Frontal cortex (tissue), 3 donors: ENCODE measurements at regions not wholly inside any gene's neighbourhood (a gene's known extent, or its start where the extent isn't known, plus 50 kb on each side); places are given as distances from the start of the nearest gene placed in this dataset.

ENCODE experiments used
- DNase-seq, 2 donors: peaks; one replicate each; pipeline ENCODE4 v3.0.0; 2012; ENCODE audit warnings: low spot score in 2 of 2
- FAIRE-seq: peaks from 2 replicates; lab custom pipeline; 2012; peaks lifted over from hg19 to GRCh38; lab: Jason Lieb, UNC
- donor health status: control.
- donor health status: control.
- donor health status: control.

- DNase-seq (no peak), FAIRE-seq (no peak)
These were observed 50.2 kb upstream of the SDK2 start for GRCh38 chr17:73694491-73694890.

GRCh38 chr17:73695035-73695738 lies 50.9 kb upstream of the SDK2 start:
- DNase-seq = no peak
- no peak for FAIRE-seq

GRCh38 chr17:73696251-73696650 lies 52.0 kb upstream of the SDK2 start:
- DNase-seq (no peak), FAIRE-seq (no peak)

GRCh38 chr17:73697872-73698271 lies 53.6 kb upstream of the SDK2 start:
- FAIRE-seq = no peak

GRCh38 chr17:73698966-73699365 lies 54.7 kb upstream of the SDK2 start:
- FAIRE-seq = no peak
- no peak for DNase-seq

More at GRCh38 chr17:73697872-73698271, 53.6 kb upstream of the SDK2 start:
- DNase-seq = no peak

- DNase-seq (no peak), FAIRE-seq (no peak)
These were observed 57.5 kb upstream of the SDK2 start for GRCh38 chr17:73701701-73702100.

GRCh38 chr17:73703192-73703591 lies 58.9 kb upstream of the SDK2 start:
- DNase-seq = no peak
- no peak for FAIRE-seq

- DNase-seq (no peak), FAIRE-seq (no peak)
These were observed 59.7 kb upstream of the SDK2 start for GRCh38 chr17:73703917-73704316.

- FAIRE-seq = no peak
- no peak for DNase-seq
These were observed 61.3 kb upstream of the SDK2 start for GRCh38 chr17:73705594-73705993.

GRCh38 chr17:73706428-73706827 lies 62.2 kb upstream of the SDK2 start:
- no peak for FAIRE-seq

GRCh38 chr17:73706858-73707257 lies 62.6 kb upstream of the SDK2 start:
- FAIRE-seq = no peak

More at GRCh38 chr17:73706428-73706827, 62.2 kb upstream of the SDK2 start:
- no peak for DNase-seq

GRCh38 chr17:73707358-73707757 lies 63.1 kb upstream of the SDK2 start:
- no peak for FAIRE-seq

More at GRCh38 chr17:73706858-73707257, 62.6 kb upstream of the SDK2 start:
- no peak for DNase-seq

GRCh38 chr17:73710095-73710592 lies 65.9 kb upstream of the SDK2 start:
- DNase-seq (peak; percentile 28 to 60), FAIRE-seq (no peak)

More at GRCh38 chr17:73707358-73707757, 63.1 kb upstream of the SDK2 start:
- DNase-seq = no peak

- no peak for FAIRE-seq
- no peak for DNase-seq
These were observed 66.9 kb upstream of the SDK2 start for GRCh38 chr17:73711184-73711583.

GRCh38 chr17:73711916-73712315 lies 67.7 kb upstream of the SDK2 start:
- FAIRE-seq (no peak), DNase-seq (no peak)

- FAIRE-seq (no peak), DNase-seq (no peak)
These were observed 68.9 kb upstream of the SDK2 start for GRCh38 chr17:73713136-73713535.

- FAIRE-seq = no peak
These were observed 71.5 kb upstream of the SDK2 start for GRCh38 chr17:73715769-73716168.

GRCh38 chr17:73717690-73718089 lies 73.4 kb upstream of the SDK2 start:
- FAIRE-seq = no peak

More at GRCh38 chr17:73715769-73716168, 71.5 kb upstream of the SDK2 start:
- no peak for DNase-seq

GRCh38 chr17:73718362-73718761 lies 74.1 kb upstream of the SDK2 start:
- FAIRE-seq (no peak), DNase-seq (no peak)

More at GRCh38 chr17:73717690-73718089, 73.4 kb upstream of the SDK2 start:
- no peak for DNase-seq

GRCh38 chr17:73718912-73719311 lies 74.7 kb upstream of the SDK2 start:
- DNase-seq (no peak), FAIRE-seq (no peak)

- peak; percentile 57 for FAIRE-seq
These were observed 75.4 kb upstream of the SDK2 start for GRCh38 chr17:73719588-73720071.

More at GRCh38 chr17:73719588-73720071, 75.4 kb upstream of the SDK2 start:
- peak; percentile 55 for DNase-seq
